Stimulated activated CD4-positive, alpha-beta T cell treated with anti-CD3 and anti-CD28 coated beads, Interleukin-2, amount 100 ng/mL, for 48 hours (primary cell): ENCODE measurements at regions not wholly inside any gene's neighbourhood (a gene's known extent, or its start where the extent isn't known, plus 50 kb on each side); places are given as distances from the start of the nearest gene placed in this dataset.

Experiments used
- DNase-seq, 2 donors: peaks; one replicate each; pipeline ENCODE4 v3.0.0-alpha.2; 2020

GRCh38 chr6:142683714-142684141 is 261.2 kb downstream of the HIVEP2 start:
- DNase-seq, result no peak

GRCh38 chr6:142684371-142684770 is 260.6 kb downstream of the HIVEP2 start:
- DNase-seq, result no peak

GRCh38 chr6:142685852-142686506 is 259.0 kb downstream of the HIVEP2 start:
- no peak for DNase-seq

- DNase-seq, result no peak
These were observed 258.5 kb downstream of the HIVEP2 start for GRCh38 chr6:142686507-142686887.

- peak; percentile 65 to 67 for DNase-seq
These were observed 252.0 kb downstream of the HIVEP2 start for GRCh38 chr6:142692942-142693341.

GRCh38 chr6:142693441-142693840 is 251.5 kb downstream of the HIVEP2 start:
- no peak for DNase-seq

GRCh38 chr6:142694054-142694453 is 250.9 kb downstream of the HIVEP2 start:
- DNase-seq, result no peak

- DNase-seq, result no peak
These were observed 250.0 kb downstream of the HIVEP2 start for GRCh38 chr6:142695016-142695415.

- no peak for DNase-seq
These were observed 248.6 kb downstream of the HIVEP2 start for GRCh38 chr6:142696123-142697000.

- no peak for DNase-seq
These were observed 248.0 kb downstream of the HIVEP2 start for GRCh38 chr6:142697001-142697335.

- DNase-seq, result no peak
These were observed 247.1 kb downstream of the HIVEP2 start for GRCh38 chr6:142697922-142698321.

- no peak for DNase-seq
These were observed 246.2 kb downstream of the HIVEP2 start for GRCh38 chr6:142698751-142699150.

GRCh38 chr6:142699391-142699790 is 245.6 kb downstream of the HIVEP2 start:
- DNase-seq, result no peak

GRCh38 chr6:142700032-142700431 is 244.9 kb downstream of the HIVEP2 start:
- no peak for DNase-seq

GRCh38 chr6:142700671-142701312 is 244.2 kb downstream of the HIVEP2 start:
- DNase-seq, result no peak
